Testis (tissue), 2 donors: ENCODE measurements at regions not wholly inside any gene's neighbourhood (a gene's known extent, or its start where the extent isn't known, plus 50 kb on each side); places are given as distances from the start of the nearest gene placed in this dataset.

ENCODE experiments used
- POLR2A ChIP-seq: fragments of 450-650 bp; IDR thresholded peaks from one replicate; pipeline ENCODE4 v1.6.1; 2017; ENCODE audit warnings: antibody characterized with exemption, mild to moderate bottlenecking, moderate library complexity
- TF ChIP-seq, protein P1 (sequence below), 3 experiments: fragments of 450-650 bp in 2 of 3; fragments of 200-600 bp in 1 of 3; sonication (generic) in 1 of 3; IDR thresholded peaks; one replicate each; pipeline ENCODE4 v1.5.1; 2016 to 2019; ENCODE audit warnings: antibody characterized with exemption in 3 of 3, mild to moderate bottlenecking in 2 of 3, moderate library complexity in 1 of 3

DNA sequence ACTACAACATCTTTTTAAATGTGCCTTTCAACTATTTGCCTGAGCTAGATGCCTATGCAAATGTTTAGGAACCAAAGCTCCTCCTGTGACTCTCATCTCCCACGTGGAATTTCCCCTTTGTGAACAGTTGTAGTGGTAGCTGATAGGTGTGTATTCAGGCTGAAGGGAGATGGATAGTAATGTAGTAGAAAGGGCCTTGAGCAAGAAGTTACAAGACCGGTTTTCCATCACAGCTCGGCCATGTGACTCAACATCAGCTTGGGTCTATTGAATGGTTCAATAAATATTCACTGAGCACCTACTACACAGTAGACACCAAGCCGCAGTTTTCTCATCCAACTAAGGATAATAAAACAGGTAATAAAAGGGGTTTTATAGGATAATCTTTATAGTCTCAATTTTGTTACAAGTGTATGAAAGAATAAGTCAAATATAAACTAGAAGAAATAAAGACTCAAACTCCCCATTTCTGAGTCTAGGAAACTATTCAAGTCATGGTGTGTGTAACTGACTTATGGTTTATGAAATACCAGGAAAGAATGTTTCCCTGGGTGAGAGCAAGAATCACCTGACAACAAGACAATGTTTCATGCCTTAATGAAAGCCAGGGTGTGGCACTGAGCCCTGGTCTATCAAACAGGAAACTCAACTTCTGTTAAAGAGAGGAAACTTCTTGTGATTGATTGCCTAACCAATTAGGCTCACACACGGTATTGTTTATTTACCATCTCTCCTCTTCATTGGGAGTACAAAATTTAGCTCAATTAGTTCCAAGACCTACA is 187.1 kb upstream of the SPEF2 start:
- TF ChIP-seq POLR2A: no peak
- TF ChIP-seq, protein P1, sequence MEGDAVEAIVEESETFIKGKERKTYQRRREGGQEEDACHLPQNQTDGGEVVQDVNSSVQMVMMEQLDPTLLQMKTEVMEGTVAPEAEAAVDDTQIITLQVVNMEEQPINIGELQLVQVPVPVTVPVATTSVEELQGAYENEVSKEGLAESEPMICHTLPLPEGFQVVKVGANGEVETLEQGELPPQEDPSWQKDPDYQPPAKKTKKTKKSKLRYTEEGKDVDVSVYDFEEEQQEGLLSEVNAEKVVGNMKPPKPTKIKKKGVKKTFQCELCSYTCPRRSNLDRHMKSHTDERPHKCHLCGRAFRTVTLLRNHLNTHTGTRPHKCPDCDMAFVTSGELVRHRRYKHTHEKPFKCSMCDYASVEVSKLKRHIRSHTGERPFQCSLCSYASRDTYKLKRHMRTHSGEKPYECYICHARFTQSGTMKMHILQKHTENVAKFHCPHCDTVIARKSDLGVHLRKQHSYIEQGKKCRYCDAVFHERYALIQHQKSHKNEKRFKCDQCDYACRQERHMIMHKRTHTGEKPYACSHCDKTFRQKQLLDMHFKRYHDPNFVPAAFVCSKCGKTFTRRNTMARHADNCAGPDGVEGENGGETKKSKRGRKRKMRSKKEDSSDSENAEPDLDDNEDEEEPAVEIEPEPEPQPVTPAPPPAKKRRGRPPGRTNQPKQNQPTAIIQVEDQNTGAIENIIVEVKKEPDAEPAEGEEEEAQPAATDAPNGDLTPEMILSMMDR (IDR thresholded peaks at IDR 0.05): no peak
